ENCODE measurements at regions not wholly inside any gene's neighbourhood (a gene's known extent, or its start where the extent isn't known, plus 50 kb on each side); places are given as distances from the start of the nearest gene placed in this dataset.
"Not testable (repeated sequence)": the region's sequence is repeated elsewhere in the genome, so short reads cannot be mapped to it uniquely, and the experiment has no call there.

- TF ChIP-seq EZH2 (IDR thresholded peaks at IDR 0.05; ENCODE audit: low read length); CTCF (optimal IDR thresholded peaks at IDR 0.05 in 1 of 3, IDR thresholded peaks at IDR 0.05 in 1 of 3, conservative IDR thresholded peaks at IDR 0.05 in 1 of 3; ENCODE audit: extremely low read depth in 1 of 3, insufficient read depth in 2 of 3, low read length in 3 of 3): not testable (repeated sequence)
These were observed 85.3 kb upstream of the THSD7B start for GRCh38 chr2:136680079-136680478.

Data from keratinocyte (primary cell).